OCI-LY7 (cell line): ENCODE measurements at regions not wholly inside any gene's neighbourhood (a gene's known extent, or its start where the extent isn't known, plus 50 kb on each side); places are given as distances from the start of the nearest gene placed in this dataset.

Source experiments
- CTCF ChIP-seq: fragments of 200-600 bp; sonication (generic); conservative IDR thresholded peaks from 2 replicates; pipeline ENCODE4 v1.5.1; 2014; ENCODE audit warnings: mild to moderate bottlenecking, antibody characterized with exemption, low read length, moderate library complexity, mixed read lengths
- EZH2phosphoT487 ChIP-seq: fragments of 200-600 bp; sonication (generic); IDR thresholded peaks from 2 replicates; pipeline ENCODE4 v1.6.1; 2018; ENCODE audit warnings: low read depth, borderline replicate concordance, mild to moderate bottlenecking, mixed run types, antibody characterized with exemption, low read length, moderate library complexity, mixed read lengths

GRCh38 chr4:12172198-12172973 is 743.7 kb upstream of the HS3ST1 start:
- TF ChIP-seq CTCF (no peak), EZH2phosphoT487 (no peak)
